ENCODE measurements at regions not wholly inside any gene's neighbourhood (a gene's known extent, or its start where the extent isn't known, plus 50 kb on each side); places are given as distances from the start of the nearest gene placed in this dataset.

DNA sequence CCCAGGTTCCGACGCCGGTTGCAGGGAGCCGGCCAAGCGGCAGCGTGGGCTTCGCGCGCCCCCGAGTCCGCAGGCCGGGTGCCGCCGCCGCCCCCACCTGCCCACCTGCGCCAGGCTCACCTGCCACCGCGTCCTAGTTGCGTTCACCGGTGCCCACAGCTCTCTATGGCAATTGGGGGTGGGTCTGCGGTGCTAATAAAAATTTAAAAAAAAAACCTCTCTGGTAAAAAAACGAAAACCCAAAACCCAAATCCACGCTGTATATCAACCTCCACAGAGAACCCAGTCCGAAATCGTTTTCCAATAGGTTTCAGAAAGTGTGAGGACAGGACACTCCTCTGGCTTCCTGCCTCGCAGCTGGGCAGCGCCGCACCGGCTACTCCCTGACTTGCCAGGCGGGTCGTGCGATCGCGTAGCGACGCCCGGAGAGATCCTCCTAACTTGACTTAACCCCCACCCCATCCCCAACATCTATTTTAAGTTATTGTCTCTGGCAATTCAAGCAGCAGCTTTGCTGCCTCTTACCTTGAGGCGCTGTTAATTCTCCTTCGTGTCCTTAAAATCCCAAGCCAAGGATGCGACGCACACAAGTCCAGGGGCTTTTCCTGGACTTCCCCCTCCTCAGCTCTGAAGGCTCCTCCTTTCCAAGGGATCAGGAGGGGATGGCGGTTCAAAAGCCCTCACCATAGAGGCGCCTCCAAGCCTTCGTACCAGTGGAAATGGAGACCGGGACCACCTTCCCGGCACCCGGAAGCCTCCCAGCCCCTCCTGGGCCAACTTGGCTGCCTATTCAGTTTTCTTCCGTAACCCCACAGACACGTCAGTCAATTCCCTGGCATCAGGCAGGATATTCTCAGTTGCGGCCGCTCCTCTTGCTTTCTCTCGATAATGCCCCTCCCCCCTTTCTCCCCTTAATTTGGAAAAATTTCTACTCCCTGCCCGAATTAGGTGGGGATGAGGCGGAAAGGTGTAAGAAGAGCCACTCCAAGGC, 1639.4 kb upstream of the C9orf72 start:
- TF ChIP-seq RCOR1 (IDR thresholded peaks at IDR 0.05; ENCODE audit: insufficient replicate concordance, low read length), result no peak
- no peak for TF ChIP-seq RAD21 (IDR thresholded peaks at IDR 0.05; ENCODE audit: low read length)
- no peak for TF ChIP-seq POLR2A (IDR thresholded peaks at IDR 0.05; ENCODE audit: low read depth, low read length)
